HG02870 (cell line): ENCODE measurements at regions not wholly inside any gene's neighbourhood (a gene's known extent, or its start where the extent isn't known, plus 50 kb on each side); places are given as distances from the start of the nearest gene placed in this dataset.

ENCODE experiments used
- ATAC-seq: cut with Tn5 transposase; IDR thresholded peaks from one replicate; pipeline ENCODE4 v1.9.1; 2021; ENCODE audit warnings: mild to moderate bottlenecking, moderate library complexity; ENCODE audit not compliant: unreplicated experiment

- ATAC-seq = no peak
These were observed 52.0 kb upstream of the GLI2 start for GRCh38 chr2:120683701-120684100.

GRCh38 chr2:120684289-120685065, 51.2 kb upstream of the GLI2 start:
- no peak for ATAC-seq

GRCh38 chr2:120685066-120685973, 50.3 kb upstream of the GLI2 start:
- no peak for ATAC-seq
